ACHN (cell line): ENCODE measurements at regions not wholly inside any gene's neighbourhood (a gene's known extent, or its start where the extent isn't known, plus 50 kb on each side); places are given as distances from the start of the nearest gene placed in this dataset.

Experiments
- DNase-seq: peaks from one replicate; pipeline ENCODE4 v3.0.0-alpha.2; 2015
- in situ Hi-C: cut with HindIII; loops from 2 replicates; pipeline ENCODE4 v1.10.0; 2017; ENCODE audit warnings: low sequenced_read_pairs, low pct_ligation_motif_present, low pct_unique_long_range_greater_than_20kb

- in situ Hi-C loops = no loop called here
- peak; percentile 8 for DNase-seq
Observed at GRCh38 chr7:33722383-33723101, 182.8 kb upstream of the BMPER start.

GRCh38 chr7:33724201-33724600 is 181.1 kb upstream of the BMPER start:
- in situ Hi-C loops = no loop called here
- no peak for DNase-seq

- in situ Hi-C loops = no loop called here
Observed at GRCh38 chr7:33725111-33726025, 180.0 kb upstream of the BMPER start.

GRCh38 chr7:33726582-33726981 is 178.8 kb upstream of the BMPER start:
- DNase-seq = no peak
- in situ Hi-C loops = no loop called here

More at GRCh38 chr7:33725111-33726025, 180.0 kb upstream of the BMPER start:
- DNase-seq = no peak

GRCh38 chr7:33727315-33727714 is 178.0 kb upstream of the BMPER start:
- DNase-seq = no peak
- in situ Hi-C loops = no loop called here

GRCh38 chr7:33728873-33729551 is 176.3 kb upstream of the BMPER start:
- in situ Hi-C loops = no loop called here
- DNase-seq = no peak

GRCh38 chr7:33729726-33730125 is 175.6 kb upstream of the BMPER start:
- DNase-seq = no peak
- in situ Hi-C loops = no loop called here

- DNase-seq = no peak
Observed at GRCh38 chr7:33730958-33731357, 174.4 kb upstream of the BMPER start.

GRCh38 chr7:33731912-33732311 is 173.4 kb upstream of the BMPER start:
- no peak for DNase-seq
- in situ Hi-C loops = no loop called here

More at GRCh38 chr7:33730958-33731357, 174.4 kb upstream of the BMPER start:
- in situ Hi-C loops = no loop called here

GRCh38 chr7:33732462-33732861 is 172.9 kb upstream of the BMPER start:
- in situ Hi-C loops = no loop called here
- DNase-seq = no peak

GRCh38 chr7:33733870-33734650 is 171.3 kb upstream of the BMPER start:
- DNase-seq = no peak
- in situ Hi-C loops = no loop called here

GRCh38 chr7:33735403-33735802 is 169.9 kb upstream of the BMPER start:
- in situ Hi-C loops = no loop called here
- DNase-seq = no peak

GRCh38 chr7:33736521-33737221 is 168.7 kb upstream of the BMPER start:
- DNase-seq = no peak
- in situ Hi-C loops = no loop called here

GRCh38 chr7:33738260-33738935 is 166.9 kb upstream of the BMPER start:
- in situ Hi-C loops = no loop called here
- DNase-seq = no peak

- in situ Hi-C loops = no loop called here
- no peak for DNase-seq
Observed at GRCh38 chr7:33739286-33739685, 166.1 kb upstream of the BMPER start.

GRCh38 chr7:33742521-33742920 is 162.8 kb upstream of the BMPER start:
- DNase-seq = no peak
- in situ Hi-C loops = no loop called here

- no peak for DNase-seq
- in situ Hi-C loops = no loop called here
Observed at GRCh38 chr7:33742999-33743587, 162.2 kb upstream of the BMPER start.
